ENCODE measurements at regions not wholly inside any gene's neighbourhood (a gene's known extent, or its start where the extent isn't known, plus 50 kb on each side); places are given as distances from the start of the nearest gene placed in this dataset.

- intact Hi-C loops (cut with DNase I): no loop called here
- no peak for ATAC-seq
These were observed 93.0 kb downstream of the PPP1R3A start for GRCh38 chr7:113825832-113826231.

GRCh38 chr7:113824117-113824823 lies 94.5 kb downstream of the PPP1R3A start:
- DNase-seq (ENCODE audit: low spot score) (no peak), ATAC-seq (peak; percentile 65)
- intact Hi-C loops (cut with DNase I): no loop called here

More at GRCh38 chr7:113825832-113826231, 93.0 kb downstream of the PPP1R3A start:
- no peak for DNase-seq (ENCODE audit: low spot score)

- intact Hi-C loops (cut with DNase I): no loop called here
- DNase-seq (ENCODE audit: low spot score) (no peak), ATAC-seq (no peak)
These were observed 99.3 kb downstream of the PPP1R3A start for GRCh38 chr7:113819474-113819873.

- ATAC-seq: no peak
- no peak for DNase-seq (ENCODE audit: low spot score)
- intact Hi-C loops (cut with DNase I): no loop called here
These were observed 102.2 kb downstream of the PPP1R3A start for GRCh38 chr7:113816639-113817038.

GRCh38 chr7:113813471-113813870 lies 105.3 kb downstream of the PPP1R3A start:
- intact Hi-C loops (cut with DNase I): no loop called here
- no peak for ATAC-seq

GRCh38 chr7:113812591-113813255 lies 106.1 kb downstream of the PPP1R3A start:
- ATAC-seq (no peak), DNase-seq (ENCODE audit: low spot score) (no peak)
- intact Hi-C loops (cut with DNase I): no loop called here

More at GRCh38 chr7:113813471-113813870, 105.3 kb downstream of the PPP1R3A start:
- DNase-seq (ENCODE audit: low spot score): no peak

GRCh38 chr7:113810080-113810744 lies 108.6 kb downstream of the PPP1R3A start:
- intact Hi-C loops (cut with DNase I): no loop called here
- DNase-seq (ENCODE audit: low spot score) (no peak), ATAC-seq (no peak)

- ATAC-seq (no peak), DNase-seq (ENCODE audit: low spot score) (no peak)
- intact Hi-C loops (cut with DNase I): no loop called here
These were observed 109.2 kb downstream of the PPP1R3A start for GRCh38 chr7:113809581-113809980.

GRCh38 chr7:113806633-113807327 lies 112.0 kb downstream of the PPP1R3A start:
- intact Hi-C loops (cut with DNase I): no loop called here
- DNase-seq (ENCODE audit: low spot score): no peak

GRCh38 chr7:113805976-113806375 lies 112.8 kb downstream of the PPP1R3A start:
- intact Hi-C loops (cut with DNase I): no loop called here
- DNase-seq (ENCODE audit: low spot score): no peak
- ATAC-seq: no peak

More at GRCh38 chr7:113806633-113807327, 112.0 kb downstream of the PPP1R3A start:
- no peak for ATAC-seq

GRCh38 chr7:113804475-113805095 lies 114.2 kb downstream of the PPP1R3A start:
- DNase-seq (ENCODE audit: low spot score) (no peak), ATAC-seq (no peak)
- intact Hi-C loops (cut with DNase I): no loop called here

- ATAC-seq (no peak), DNase-seq (ENCODE audit: low spot score) (no peak)
- intact Hi-C loops (cut with DNase I): no loop called here
These were observed 117.1 kb downstream of the PPP1R3A start for GRCh38 chr7:113801751-113802150.

GRCh38 chr7:113800826-113801225 lies 118.0 kb downstream of the PPP1R3A start:
- intact Hi-C loops (cut with DNase I): no loop called here
- no peak for DNase-seq (ENCODE audit: low spot score)
- ATAC-seq: no peak

GRCh38 chr7:113799896-113800295 lies 118.9 kb downstream of the PPP1R3A start:
- DNase-seq (ENCODE audit: low spot score) (no peak), ATAC-seq (no peak)
- intact Hi-C loops (cut with DNase I): no loop called here

GRCh38 chr7:113797420-113798010 lies 121.3 kb downstream of the PPP1R3A start:
- ATAC-seq (no peak), DNase-seq (ENCODE audit: low spot score) (no peak)
- intact Hi-C loops (cut with DNase I): no loop called here

GRCh38 chr7:113796557-113796956 lies 122.3 kb downstream of the PPP1R3A start:
- DNase-seq (ENCODE audit: low spot score) (no peak), ATAC-seq (no peak)
- intact Hi-C loops (cut with DNase I): no loop called here

GRCh38 chr7:113794573-113794972 lies 124.2 kb downstream of the PPP1R3A start:
- DNase-seq (ENCODE audit: low spot score) (no peak), ATAC-seq (no peak)
- intact Hi-C loops (cut with DNase I): no loop called here

GRCh38 chr7:113793171-113793570 lies 125.6 kb downstream of the PPP1R3A start:
- DNase-seq (ENCODE audit: low spot score): no peak
- ATAC-seq: no peak

GRCh38 chr7:113790025-113790424 lies 128.8 kb downstream of the PPP1R3A start:
- DNase-seq (ENCODE audit: low spot score) (no peak), ATAC-seq (no peak)
- intact Hi-C loops (cut with DNase I): no loop called here

More at GRCh38 chr7:113793171-113793570, 125.6 kb downstream of the PPP1R3A start:
- intact Hi-C loops (cut with DNase I): no loop called here

Data from sciatic nerve (tissue), 2 donors.